ENCODE measurements at regions not wholly inside any gene's neighbourhood (a gene's known extent, or its start where the extent isn't known, plus 50 kb on each side); places are given as distances from the start of the nearest gene placed in this dataset.
A peak's percentile ranks its signal among the peaks of the same experiment; 100 is the strongest.

DNA sequence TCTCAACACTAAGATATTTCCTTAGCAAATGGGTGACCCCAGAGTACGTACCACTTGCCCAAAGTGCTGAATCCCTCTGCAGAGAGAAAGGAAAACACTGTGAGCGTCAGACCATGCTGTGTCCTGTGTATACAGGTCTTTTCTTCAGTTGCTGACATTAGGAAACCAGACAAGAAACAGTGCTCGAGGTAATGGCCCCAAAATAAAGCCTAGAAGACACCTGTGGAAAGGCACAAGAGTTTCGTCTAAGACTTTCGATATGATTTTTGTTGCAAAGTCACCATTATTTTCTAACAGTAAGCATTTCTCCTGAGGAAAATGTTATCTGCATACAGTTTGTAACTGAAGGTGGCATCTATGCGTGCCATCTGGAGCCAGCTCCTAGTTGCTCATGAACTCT, 62.0 kb upstream of the SIMC1 start:
- in situ Hi-C loops (cut with MboI) (no loop called here), intact Hi-C loops (cut with micrococcal nuclease) (no loop called here)
- Histone ChIP-seq H4K20me1 (replicated peaks; ENCODE audit: control insufficient read depth, insufficient read depth, low read length) (no peaks in the 10 kb centered on the region), H3K27me3 (ENCODE audit: control insufficient read depth in 2 of 2, insufficient read depth in 2 of 2, low read length in 2 of 2) (no peaks in the 10 kb centered on the region), H3K4me2 (ENCODE audit: insufficient read depth, low read length) (no peak overlapping the region), H3K36me3 (ENCODE audit: control insufficient read depth, insufficient read depth, low read length) (peaks cover 69% of the 10 kb centered on the region; the same call in 1 of the 3 replicates), H3K9ac (ENCODE audit: insufficient read depth in 1 of 2, low read depth in 2 of 2, low read length in 2 of 2) (no peak overlapping the region), H3K27ac (ENCODE audit: extremely low read depth, low read depth, low read length) (no peak overlapping the region), H2AFZ (ENCODE audit: low read depth, low read length) (no peak overlapping the region), H3K4me3 (no peak overlapping the region), H3K4me1 (replicated peaks in 1 of 2; ENCODE audit: control insufficient read depth in 2 of 2, insufficient read depth in 2 of 2, low read length in 2 of 2) (peaks cover 0 to 4% of the 10 kb centered on the region in 2 experiments; a peak in 3 of 5 replicates), H3K9me1 (ENCODE audit: control insufficient read depth, insufficient read depth, low read length) (no peaks in the 10 kb centered on the region), H3K79me2 (ENCODE audit: control insufficient read depth, insufficient read depth, low read length) (no peaks in the 10 kb centered on the region), H3K9me3 (replicated peaks; ENCODE audit: control insufficient read depth, insufficient read depth, low read depth, low read length) (peaks cover 3% of the 10 kb centered on the region; the same call in 1 of the 2 replicates)
- ChIA-PET CTCF (ENCODE audit: low intra/inter-chr PET ratio) (no interaction called here), POLR2A (interaction anchor here (1.0 to 1.3 kb wide), 3 partner anchors 14 to 185 kb away, joined by 3 to 4 read pairs (median 4); no protein-coding TSS in a partner anchor)
- WGBS (ENCODE audit: insufficient coverage, low coverage, missing lambda C conversion rate) = 62% methylated on average over 6 of the region's 6 CpGs
- DNase-seq (ENCODE audit: extremely low read depth in 1 of 4, low spot score in 3 of 4) (no peak), FAIRE-seq (peak; percentile 64), ATAC-seq (no peak)
- TF ChIP-seq, protein P1, sequence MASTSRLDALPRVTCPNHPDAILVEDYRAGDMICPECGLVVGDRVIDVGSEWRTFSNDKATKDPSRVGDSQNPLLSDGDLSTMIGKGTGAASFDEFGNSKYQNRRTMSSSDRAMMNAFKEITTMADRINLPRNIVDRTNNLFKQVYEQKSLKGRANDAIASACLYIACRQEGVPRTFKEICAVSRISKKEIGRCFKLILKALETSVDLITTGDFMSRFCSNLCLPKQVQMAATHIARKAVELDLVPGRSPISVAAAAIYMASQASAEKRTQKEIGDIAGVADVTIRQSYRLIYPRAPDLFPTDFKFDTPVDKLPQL (IDR thresholded peaks at IDR 0.05; ENCODE audit: extremely low read depth, insufficient read length) = no peak
- no peak for TF ChIP-seq GTF2E2 (tag; IDR thresholded peaks at IDR 0.05)
- no TSS peak for BruUV-seq (replicated peaks)

- WGBS (ENCODE audit: insufficient coverage, low coverage, missing lambda C conversion rate) = 79% methylated on average over 3 of the region's 3 CpGs
- in situ Hi-C loops (cut with MboI) (no loop called here), intact Hi-C loops (cut with micrococcal nuclease) (no loop called here)
- no peak overlapping the region for H3K4me2 ChIP-seq (ENCODE audit: insufficient read depth, low read length)
- peaks cover 75% of the 10 kb centered on the region; the same call in 1 of the 3 replicates for H3K36me3 ChIP-seq (ENCODE audit: control insufficient read depth, insufficient read depth, low read length)
- POLR2A ChIA-PET = interaction anchor here (0.6 kb wide), 1 partner anchor 1191 kb away, joined by 4 read pairs; no protein-coding TSS in a partner anchor
- H3K4me1 ChIP-seq (replicated peaks in 1 of 2; ENCODE audit: control insufficient read depth in 2 of 2, insufficient read depth in 2 of 2, low read length in 2 of 2) = peaks cover 0 to 5% of the 10 kb centered on the region in 2 experiments; a peak in 2 of 5 replicates
- ATAC-seq (peak; percentile 67), FAIRE-seq (no peak), DNase-seq (ENCODE audit: extremely low read depth in 1 of 4, low spot score in 3 of 4) (peak; percentile 24 to 34 (median 28))
- H3K79me2 ChIP-seq (ENCODE audit: control insufficient read depth, insufficient read depth, low read length) = peaks cover 4% of the 10 kb centered on the region; the same call in 1 of the 3 replicates
- H3K4me3 ChIP-seq = no peak overlapping the region
- H2AFZ ChIP-seq (ENCODE audit: low read depth, low read length) = no peak overlapping the region
- CTCF ChIA-PET (ENCODE audit: low intra/inter-chr PET ratio) = no interaction called here
- no peak overlapping the region for H3K9ac ChIP-seq (ENCODE audit: insufficient read depth in 1 of 2, low read depth in 2 of 2, low read length in 2 of 2)
- H3K9me1 ChIP-seq (ENCODE audit: control insufficient read depth, insufficient read depth, low read length) = no peaks in the 10 kb centered on the region
- H3K27me3 ChIP-seq (ENCODE audit: control insufficient read depth in 2 of 2, insufficient read depth in 2 of 2, low read length in 2 of 2) = no peaks in the 10 kb centered on the region
- no TSS peak for BruUV-seq (replicated peaks)
- no peaks in the 10 kb centered on the region for H4K20me1 ChIP-seq (replicated peaks; ENCODE audit: control insufficient read depth, insufficient read depth, low read length)
- H3K27ac ChIP-seq (ENCODE audit: extremely low read depth, low read depth, low read length) = no peak overlapping the region
- H3K9me3 ChIP-seq (replicated peaks; ENCODE audit: control insufficient read depth, insufficient read depth, low read depth, low read length) = peaks cover 3% of the 10 kb centered on the region; the same call in 1 of the 2 replicates
- TF ChIP-seq TSC22D4 (tag; IDR thresholded peaks at IDR 0.05) (no peak), ZNF780A (CRISPR knock-in tag; IDR thresholded peaks at IDR 0.05) (no peak), CBX5 (IDR thresholded peaks at IDR 0.05; ENCODE audit: borderline replicate concordance, low read depth) (peak; percentile 93), HDAC3 (IDR thresholded peaks at IDR 0.05; ENCODE audit: borderline replicate concordance, partially characterized antibody) (no peak), GATAD2A (IDR thresholded peaks at IDR 0.05) (no peak), YY1 (IDR thresholded peaks at IDR 0.05; ENCODE audit: borderline replicate concordance in 1 of 3, control insufficient read depth in 1 of 3, extremely low read depth in 1 of 3, insufficient read depth in 3 of 3, insufficient read length in 1 of 3, insufficient replicate concordance in 2 of 3, low read depth in 1 of 3, low read length in 2 of 3) (peak in 1 of 3 experiments; percentile 18), RBM34 (IDR thresholded peaks at IDR 0.05; ENCODE audit: borderline replicate concordance, insufficient read depth, low read length) (no peak), TRIM24 (IDR thresholded peaks at IDR 0.05) (peak in 1 of 2 experiments; percentile 61; a peak in 2 of 4 replicates), DACH1 (IDR thresholded peaks at IDR 0.05; ENCODE audit: partially characterized antibody) (no peak)
- TF ChIP-seq, protein P2, sequence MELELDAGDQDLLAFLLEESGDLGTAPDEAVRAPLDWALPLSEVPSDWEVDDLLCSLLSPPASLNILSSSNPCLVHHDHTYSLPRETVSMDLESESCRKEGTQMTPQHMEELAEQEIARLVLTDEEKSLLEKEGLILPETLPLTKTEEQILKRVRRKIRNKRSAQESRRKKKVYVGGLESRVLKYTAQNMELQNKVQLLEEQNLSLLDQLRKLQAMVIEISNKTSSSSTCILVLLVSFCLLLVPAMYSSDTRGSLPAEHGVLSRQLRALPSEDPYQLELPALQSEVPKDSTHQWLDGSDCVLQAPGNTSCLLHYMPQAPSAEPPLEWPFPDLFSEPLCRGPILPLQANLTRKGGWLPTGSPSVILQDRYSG (tag; conservative IDR thresholded peaks at IDR 0.05; ENCODE audit: low read depth) = no peak
- TF ChIP-seq, protein P3, sequence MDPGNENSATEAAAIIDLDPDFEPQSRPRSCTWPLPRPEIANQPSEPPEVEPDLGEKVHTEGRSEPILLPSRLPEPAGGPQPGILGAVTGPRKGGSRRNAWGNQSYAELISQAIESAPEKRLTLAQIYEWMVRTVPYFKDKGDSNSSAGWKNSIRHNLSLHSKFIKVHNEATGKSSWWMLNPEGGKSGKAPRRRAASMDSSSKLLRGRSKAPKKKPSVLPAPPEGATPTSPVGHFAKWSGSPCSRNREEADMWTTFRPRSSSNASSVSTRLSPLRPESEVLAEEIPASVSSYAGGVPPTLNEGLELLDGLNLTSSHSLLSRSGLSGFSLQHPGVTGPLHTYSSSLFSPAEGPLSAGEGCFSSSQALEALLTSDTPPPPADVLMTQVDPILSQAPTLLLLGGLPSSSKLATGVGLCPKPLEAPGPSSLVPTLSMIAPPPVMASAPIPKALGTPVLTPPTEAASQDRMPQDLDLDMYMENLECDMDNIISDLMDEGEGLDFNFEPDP (CRISPR knock-in tag; IDR thresholded peaks at IDR 0.05) = no peak
Observed at GRCh38 chr5:176178789-176179188, 59.4 kb upstream of the SIMC1 start.
